ENCODE measurements at regions not wholly inside any gene's neighbourhood (a gene's known extent, or its start where the extent isn't known, plus 50 kb on each side); places are given as distances from the start of the nearest gene placed in this dataset.

GRCh38 chr7:13327669-13328068 is 640.2 kb downstream of the ARL4A start:
- TF ChIP-seq, protein P1, sequence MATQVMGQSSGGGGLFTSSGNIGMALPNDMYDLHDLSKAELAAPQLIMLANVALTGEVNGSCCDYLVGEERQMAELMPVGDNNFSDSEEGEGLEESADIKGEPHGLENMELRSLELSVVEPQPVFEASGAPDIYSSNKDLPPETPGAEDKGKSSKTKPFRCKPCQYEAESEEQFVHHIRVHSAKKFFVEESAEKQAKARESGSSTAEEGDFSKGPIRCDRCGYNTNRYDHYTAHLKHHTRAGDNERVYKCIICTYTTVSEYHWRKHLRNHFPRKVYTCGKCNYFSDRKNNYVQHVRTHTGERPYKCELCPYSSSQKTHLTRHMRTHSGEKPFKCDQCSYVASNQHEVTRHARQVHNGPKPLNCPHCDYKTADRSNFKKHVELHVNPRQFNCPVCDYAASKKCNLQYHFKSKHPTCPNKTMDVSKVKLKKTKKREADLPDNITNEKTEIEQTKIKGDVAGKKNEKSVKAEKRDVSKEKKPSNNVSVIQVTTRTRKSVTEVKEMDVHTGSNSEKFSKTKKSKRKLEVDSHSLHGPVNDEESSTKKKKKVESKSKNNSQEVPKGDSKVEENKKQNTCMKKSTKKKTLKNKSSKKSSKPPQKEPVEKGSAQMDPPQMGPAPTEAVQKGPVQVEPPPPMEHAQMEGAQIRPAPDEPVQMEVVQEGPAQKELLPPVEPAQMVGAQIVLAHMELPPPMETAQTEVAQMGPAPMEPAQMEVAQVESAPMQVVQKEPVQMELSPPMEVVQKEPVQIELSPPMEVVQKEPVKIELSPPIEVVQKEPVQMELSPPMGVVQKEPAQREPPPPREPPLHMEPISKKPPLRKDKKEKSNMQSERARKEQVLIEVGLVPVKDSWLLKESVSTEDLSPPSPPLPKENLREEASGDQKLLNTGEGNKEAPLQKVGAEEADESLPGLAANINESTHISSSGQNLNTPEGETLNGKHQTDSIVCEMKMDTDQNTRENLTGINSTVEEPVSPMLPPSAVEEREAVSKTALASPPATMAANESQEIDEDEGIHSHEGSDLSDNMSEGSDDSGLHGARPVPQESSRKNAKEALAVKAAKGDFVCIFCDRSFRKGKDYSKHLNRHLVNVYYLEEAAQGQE (IDR thresholded peaks at IDR 0.05; ENCODE audit: insufficient read depth in 1 of 2, low read depth in 2 of 2, low read length in 2 of 2), result no peak
- no peak for TF ChIP-seq TAF1 (IDR thresholded peaks at IDR 0.05; ENCODE audit: borderline replicate concordance, insufficient read depth, low read length)
- TF ChIP-seq FOXP2 (optimal IDR thresholded peaks at IDR 0.05; ENCODE audit: borderline replicate concordance, extremely low read depth, extremely low read length, insufficient read depth), result no peak
- no peak for TF ChIP-seq POLR2AphosphoS5 (IDR thresholded peaks at IDR 0.05; ENCODE audit: low read depth, low read length)
- TF ChIP-seq SIN3A (IDR thresholded peaks at IDR 0.05; ENCODE audit: borderline replicate concordance, insufficient read depth, low read length), result no peak

GRCh38 chr7:13333371-13333770 is 645.9 kb downstream of the ARL4A start:
- TF ChIP-seq TAF1 (IDR thresholded peaks at IDR 0.05; ENCODE audit: borderline replicate concordance, insufficient read depth, low read length) (no peak), FOXP2 (optimal IDR thresholded peaks at IDR 0.05; ENCODE audit: borderline replicate concordance, extremely low read depth, extremely low read length, insufficient read depth) (no peak), SIN3A (IDR thresholded peaks at IDR 0.05; ENCODE audit: borderline replicate concordance, insufficient read depth, low read length) (no peak), POLR2AphosphoS5 (IDR thresholded peaks at IDR 0.05; ENCODE audit: low read depth, low read length) (no peak)
- TF ChIP-seq, protein P1 (IDR thresholded peaks at IDR 0.05; ENCODE audit: insufficient read depth in 1 of 2, low read depth in 2 of 2, low read length in 2 of 2), result no peak

- TF ChIP-seq POLR2AphosphoS5 (IDR thresholded peaks at IDR 0.05; ENCODE audit: low read depth, low read length), result no peak
- TF ChIP-seq, protein P1 (IDR thresholded peaks at IDR 0.05; ENCODE audit: insufficient read depth in 1 of 2, low read depth in 2 of 2, low read length in 2 of 2), result no peak
- TF ChIP-seq SIN3A (IDR thresholded peaks at IDR 0.05; ENCODE audit: borderline replicate concordance, insufficient read depth, low read length), result no peak
- no peak for TF ChIP-seq TAF1 (IDR thresholded peaks at IDR 0.05; ENCODE audit: borderline replicate concordance, insufficient read depth, low read length)
- no peak for TF ChIP-seq FOXP2 (optimal IDR thresholded peaks at IDR 0.05; ENCODE audit: borderline replicate concordance, extremely low read depth, extremely low read length, insufficient read depth)
Observed at GRCh38 chr7:13336227-13336626, 648.8 kb downstream of the ARL4A start.

DNA sequence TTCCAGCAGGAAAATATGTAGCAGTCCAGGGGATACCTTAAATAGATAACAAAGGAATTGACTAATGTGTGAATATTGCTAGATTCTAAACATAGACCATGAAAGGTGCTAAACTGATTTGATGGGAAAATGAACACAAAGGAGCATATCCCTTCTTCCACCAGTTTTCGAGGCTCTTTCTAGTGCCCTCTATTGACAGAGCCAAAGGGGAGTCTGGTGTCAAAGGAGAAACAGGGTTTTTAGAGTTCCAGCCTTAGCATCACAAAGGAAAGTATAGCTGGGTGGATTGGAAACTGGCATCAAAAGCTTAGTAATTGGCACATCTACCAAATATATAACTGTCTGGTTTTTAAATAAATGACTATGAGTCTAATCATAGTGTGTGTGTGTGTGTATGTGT is 636.8 kb downstream of the ETV1 start:
- TF ChIP-seq FOXP2 (optimal IDR thresholded peaks at IDR 0.05; ENCODE audit: borderline replicate concordance, extremely low read depth, extremely low read length, insufficient read depth), result no peak
- TF ChIP-seq TAF1 (IDR thresholded peaks at IDR 0.05; ENCODE audit: borderline replicate concordance, insufficient read depth, low read length), result no peak
- no peak for TF ChIP-seq SIN3A (IDR thresholded peaks at IDR 0.05; ENCODE audit: borderline replicate concordance, insufficient read depth, low read length)
- TF ChIP-seq POLR2AphosphoS5 (IDR thresholded peaks at IDR 0.05; ENCODE audit: low read depth, low read length), result no peak
- TF ChIP-seq, protein P1 (IDR thresholded peaks at IDR 0.05; ENCODE audit: insufficient read depth in 1 of 2, low read depth in 2 of 2, low read length in 2 of 2), result no peak

DNA sequence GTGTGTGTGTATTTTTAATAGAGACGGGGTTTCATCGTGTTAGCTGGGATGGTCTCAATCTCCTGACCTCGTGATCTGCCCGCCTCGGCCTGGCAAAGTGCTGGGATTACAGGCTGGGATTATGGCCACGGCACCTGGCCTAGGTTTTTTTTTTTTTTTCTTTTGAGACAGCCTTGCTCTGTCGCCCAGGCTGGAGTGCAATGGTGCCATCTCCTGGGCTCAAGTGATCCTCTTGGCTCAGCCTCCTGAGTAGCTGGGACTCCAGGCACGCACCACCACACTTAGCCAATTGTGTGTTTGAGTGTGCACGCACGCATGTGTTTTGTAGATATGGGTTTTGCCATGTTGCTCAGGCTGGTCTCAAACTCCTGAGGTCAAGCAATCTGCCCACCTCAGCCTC is 629.8 kb downstream of the ETV1 start:
- TF ChIP-seq FOXP2 (optimal IDR thresholded peaks at IDR 0.05; ENCODE audit: borderline replicate concordance, extremely low read depth, extremely low read length, insufficient read depth) (no peak), TAF1 (IDR thresholded peaks at IDR 0.05; ENCODE audit: borderline replicate concordance, insufficient read depth, low read length) (no peak), SIN3A (IDR thresholded peaks at IDR 0.05; ENCODE audit: borderline replicate concordance, insufficient read depth, low read length) (no peak), POLR2AphosphoS5 (IDR thresholded peaks at IDR 0.05; ENCODE audit: low read depth, low read length) (no peak)
- TF ChIP-seq, protein P1 (IDR thresholded peaks at IDR 0.05; ENCODE audit: insufficient read depth in 1 of 2, low read depth in 2 of 2, low read length in 2 of 2), result no peak
